B cell (primary cell): ENCODE measurements at regions not wholly inside any gene's neighbourhood (a gene's known extent, or its start where the extent isn't known, plus 50 kb on each side); places are given as distances from the start of the nearest gene placed in this dataset.

ENCODE experiments used
- ATAC-seq: fragments of 200-7000 bp; cut with Tn5 transposase; one replicate; pipeline ENCODE4 v1.10.0; 2021; ENCODE audit warnings: low read depth, mild to moderate bottlenecking, moderate number of reproducible peaks, moderate library complexity
- CTCF ChIA-PET: fragments of 350-600 bp; sonication (Branson Sonifier 250); formaldehyde crosslinking; loops from one replicate; lab custom pipeline; 2021; ENCODE audit warnings: antibody characterized with exemption, inconsistent platforms; lab: Charles Lee
- POLR2A ChIA-PET: fragments of 350-600 bp; sonication (Branson Sonifier 250); formaldehyde crosslinking; loops from one replicate; lab custom pipeline; 2021; ENCODE audit warnings: antibody characterized with exemption; lab: Charles Lee
- DNase-seq: peaks from one replicate; pipeline ENCODE4 v3.0.0; 2013
- H2AFZ ChIP-seq: 2 replicates; pipeline ENCODE4 v1.6.1; 2012; ENCODE audit warnings: mild to moderate bottlenecking, low read depth, low read length; ENCODE audit not compliant: insufficient read depth, poor library complexity, severe bottlenecking
- H3K27ac ChIP-seq, 2 donors: 1 replicate in 1 of 2; 2 replicates in 1 of 2; pipeline ENCODE4 v1.5.1; 2012 to 2013; ENCODE audit warnings: low read length in 2 of 2, mild to moderate bottlenecking in 2 of 2, moderate library complexity in 1 of 2
- H3K27me3 ChIP-seq, 4 experiments: fragments of 200-600 bp in 1 of 4; sonication (generic) in 1 of 4; replicated peaks in 1 of 4; 1 replicate in 2 of 4; 2 replicates in 2 of 4; pipeline versions ENCODE4 v1.6.1 to v1.7.0; 2013 to 2016; ENCODE audit warnings: low read length in 3 of 4, mild to moderate bottlenecking in 2 of 4, mixed read lengths in 1 of 4, moderate library complexity in 1 of 4; ENCODE audit not compliant: insufficient read depth in 4 of 4, control insufficient read depth in 3 of 4; ENCODE audit errors: control extremely low read depth in 1 of 4
- H3K36me3 ChIP-seq, 2 experiments: replicated peaks in 1 of 2; 1 replicate in 1 of 2; 2 replicates in 1 of 2; pipeline versions ENCODE4 v1.6.1 to v1.7.1; 2013; ENCODE audit warnings: low read length in 1 of 2; ENCODE audit not compliant: insufficient read depth in 2 of 2, control insufficient read depth in 1 of 2; ENCODE audit errors: control extremely low read depth in 1 of 2, extremely low read depth in 1 of 2
- H3K4me1 ChIP-seq, 2 donors: fragments of 200-600 bp in 1 of 2; sonication (generic) in 1 of 2; 1 replicate in 1 of 2; 2 replicates in 1 of 2; pipeline versions ENCODE4 v1.5.1 to v1.6.1; 2013 to 2017; ENCODE audit warnings: low read length in 2 of 2; ENCODE audit not compliant: control insufficient read depth in 2 of 2, insufficient read depth in 2 of 2
- H3K4me2 ChIP-seq: replicated peaks from 2 replicates; pipeline ENCODE3; 2012; ENCODE audit warnings: mild to moderate bottlenecking, low read depth, low read length; ENCODE audit not compliant: poor library complexity, severe bottlenecking
- H3K4me3 ChIP-seq, 5 experiments: fragments of 200-600 bp in 1 of 5; sonication (generic) in 1 of 5; 1 replicate in 3 of 5; 2 replicates in 2 of 5; pipeline versions ENCODE4 v1.5.1 to v1.7.0; 2011 to 2016; ENCODE audit warnings: low read length in 4 of 5, mild to moderate bottlenecking in 4 of 5, low read depth in 2 of 5, control low read depth in 1 of 5, moderate library complexity in 1 of 5; ENCODE audit not compliant: insufficient read depth in 1 of 5; ENCODE audit errors: control extremely low read depth in 1 of 5, extremely low read depth in 1 of 5
- H3K79me2 ChIP-seq: fragments of 200-600 bp; sonication (generic); one replicate; pipeline ENCODE4 v1.6.0; 2016; ENCODE audit warnings: low read length; ENCODE audit not compliant: control insufficient read depth, insufficient read depth
- H3K9ac ChIP-seq: fragments of 200-600 bp; sonication (generic); 2 replicates; pipeline ENCODE4 v1.6.1; 2017; ENCODE audit warnings: mild to moderate bottlenecking, low read length, moderate library complexity
- H3K9me3 ChIP-seq, 3 donors: one replicate each; pipeline versions ENCODE4 v1.6.1 to v1.7.1; 2013; ENCODE audit warnings: low read length in 2 of 3; ENCODE audit not compliant: control insufficient read depth in 2 of 3, insufficient read depth in 1 of 3; ENCODE audit errors: control extremely low read depth in 1 of 3
- H4K20me1 ChIP-seq: 2 replicates; pipeline ENCODE4 v1.6.0; 2012; ENCODE audit warnings: mild to moderate bottlenecking, low read length; ENCODE audit not compliant: insufficient read depth, control insufficient read depth, poor library complexity, severe bottlenecking
- H3K27ac Mint-ChIP-seq: one replicate; pipeline ENCODE4 v1.8.0; 2021; ENCODE audit warnings: mixed read lengths
- H3K27me3 Mint-ChIP-seq: one replicate; pipeline ENCODE4 v1.8.0; 2021; ENCODE audit warnings: mixed read lengths
- H3K4me1 Mint-ChIP-seq: one replicate; pipeline ENCODE4 v1.8.0; 2021; ENCODE audit warnings: mixed read lengths
- H3K4me3 Mint-ChIP-seq: one replicate; pipeline ENCODE4 v1.8.0; 2021; ENCODE audit warnings: mixed read lengths
- H3K9me3 Mint-ChIP-seq: one replicate; pipeline ENCODE4 v1.8.0; 2022; ENCODE audit warnings: mixed read lengths; ENCODE audit not compliant: insufficient read depth
- EZH2 ChIP-seq: IDR thresholded peaks from 2 replicates; pipeline ENCODE4 v1.6.1; 2012; ENCODE audit warnings: borderline replicate concordance, low read depth, mild to moderate bottlenecking, moderate library complexity, low read length; ENCODE audit not compliant: insufficient read depth, poor library complexity, severe bottlenecking
- WGBS: methylation state at CpG from one replicate; pipeline ENCODE4 v1.1.5; 2013; ENCODE audit warnings: missing lambda C conversion rate; ENCODE audit not compliant: insufficient coverage; 5-methylcytosine and 5-hydroxymethylcytosine counted together
- intact Hi-C: fragments of 100-400 bp; cut with micrococcal nuclease; formaldehyde crosslinking; loops from one replicate; pipeline ENCODE4 v1.10.0; 2022
- TF ChIP-seq, protein P1 (sequence below): fragments of 200-600 bp; IDR thresholded peaks from one replicate; pipeline ENCODE4 v1.8.0; 2022; ENCODE audit warnings: antibody characterized with exemption, mild to moderate bottlenecking

DNA sequence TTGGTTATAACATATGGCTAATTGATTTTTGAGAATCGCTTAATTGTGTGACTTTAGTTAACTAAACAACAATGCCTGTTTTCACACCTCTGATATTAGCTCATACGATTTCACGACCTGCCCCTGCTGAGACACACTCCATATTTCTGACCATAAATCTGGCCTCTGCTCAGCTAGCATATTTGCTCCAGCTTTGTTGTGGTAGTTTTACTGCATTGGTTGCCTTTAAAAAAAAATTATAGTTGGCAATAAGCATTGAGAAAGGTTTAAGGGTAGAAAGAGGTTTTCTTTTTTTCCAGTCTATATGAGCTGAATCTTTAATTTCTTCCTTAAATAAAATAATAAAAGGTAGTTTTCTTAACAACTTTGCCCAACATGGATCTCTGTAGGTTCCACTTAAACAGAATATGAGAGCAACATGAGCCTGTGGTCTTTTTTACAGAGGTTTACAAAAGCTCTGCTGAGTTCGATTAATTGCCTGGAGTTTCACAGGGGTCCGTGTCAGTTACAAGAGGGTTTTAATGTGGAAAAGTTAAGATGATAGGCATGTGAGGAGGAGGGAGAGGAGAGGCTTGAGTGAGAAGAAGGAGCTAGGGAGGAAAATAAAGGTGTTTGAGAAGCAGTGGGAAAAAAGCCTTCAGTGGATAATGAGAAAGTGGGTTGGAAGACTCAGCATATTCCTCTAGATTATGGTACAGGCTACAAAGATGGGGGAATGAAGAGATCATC is 318.2 kb downstream of the CXCL12 start:
- no peaks in the 10 kb centered on the region for H3K4me1 ChIP-seq
- DNase-seq (no peak), ATAC-seq (no peak)
- Mint-ChIP-seq H3K9me3 (no peaks in the 10 kb centered on the region), H3K4me3 (no peak overlapping the region), H3K27ac (no peak overlapping the region), H3K4me1 (no peaks in the 10 kb centered on the region), H3K27me3 (no peaks in the 10 kb centered on the region)
- no peaks in the 10 kb centered on the region for H3K36me3 ChIP-seq
- H3K4me2 ChIP-seq = no peak overlapping the region
- POLR2A ChIA-PET = no interaction called here
- no peak overlapping the region for H3K9ac ChIP-seq
- CTCF ChIA-PET = interaction anchor here (1.2 kb wide), 1 partner anchor 13 kb away, joined by 3 read pairs; no protein-coding TSS in a partner anchor
- WGBS = 94% methylated on average over 2 of the region's 5 CpGs
- no peaks in the 10 kb centered on the region for H3K27me3 ChIP-seq
- no peaks in the 10 kb centered on the region for H3K79me2 ChIP-seq
- peaks cover 0 to 9% (median 0%) of the 10 kb centered on the region in 3 donors for H3K9me3 ChIP-seq
- no peaks in the 10 kb centered on the region for H4K20me1 ChIP-seq
- TF ChIP-seq, protein P1, sequence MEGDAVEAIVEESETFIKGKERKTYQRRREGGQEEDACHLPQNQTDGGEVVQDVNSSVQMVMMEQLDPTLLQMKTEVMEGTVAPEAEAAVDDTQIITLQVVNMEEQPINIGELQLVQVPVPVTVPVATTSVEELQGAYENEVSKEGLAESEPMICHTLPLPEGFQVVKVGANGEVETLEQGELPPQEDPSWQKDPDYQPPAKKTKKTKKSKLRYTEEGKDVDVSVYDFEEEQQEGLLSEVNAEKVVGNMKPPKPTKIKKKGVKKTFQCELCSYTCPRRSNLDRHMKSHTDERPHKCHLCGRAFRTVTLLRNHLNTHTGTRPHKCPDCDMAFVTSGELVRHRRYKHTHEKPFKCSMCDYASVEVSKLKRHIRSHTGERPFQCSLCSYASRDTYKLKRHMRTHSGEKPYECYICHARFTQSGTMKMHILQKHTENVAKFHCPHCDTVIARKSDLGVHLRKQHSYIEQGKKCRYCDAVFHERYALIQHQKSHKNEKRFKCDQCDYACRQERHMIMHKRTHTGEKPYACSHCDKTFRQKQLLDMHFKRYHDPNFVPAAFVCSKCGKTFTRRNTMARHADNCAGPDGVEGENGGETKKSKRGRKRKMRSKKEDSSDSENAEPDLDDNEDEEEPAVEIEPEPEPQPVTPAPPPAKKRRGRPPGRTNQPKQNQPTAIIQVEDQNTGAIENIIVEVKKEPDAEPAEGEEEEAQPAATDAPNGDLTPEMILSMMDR = no peak
- no peak for TF ChIP-seq EZH2
- H3K27ac ChIP-seq = no peak overlapping the region
- intact Hi-C loops = no loop called here
- no peak overlapping the region for H3K4me3 ChIP-seq
- H2AFZ ChIP-seq = no peak overlapping the region

DNA sequence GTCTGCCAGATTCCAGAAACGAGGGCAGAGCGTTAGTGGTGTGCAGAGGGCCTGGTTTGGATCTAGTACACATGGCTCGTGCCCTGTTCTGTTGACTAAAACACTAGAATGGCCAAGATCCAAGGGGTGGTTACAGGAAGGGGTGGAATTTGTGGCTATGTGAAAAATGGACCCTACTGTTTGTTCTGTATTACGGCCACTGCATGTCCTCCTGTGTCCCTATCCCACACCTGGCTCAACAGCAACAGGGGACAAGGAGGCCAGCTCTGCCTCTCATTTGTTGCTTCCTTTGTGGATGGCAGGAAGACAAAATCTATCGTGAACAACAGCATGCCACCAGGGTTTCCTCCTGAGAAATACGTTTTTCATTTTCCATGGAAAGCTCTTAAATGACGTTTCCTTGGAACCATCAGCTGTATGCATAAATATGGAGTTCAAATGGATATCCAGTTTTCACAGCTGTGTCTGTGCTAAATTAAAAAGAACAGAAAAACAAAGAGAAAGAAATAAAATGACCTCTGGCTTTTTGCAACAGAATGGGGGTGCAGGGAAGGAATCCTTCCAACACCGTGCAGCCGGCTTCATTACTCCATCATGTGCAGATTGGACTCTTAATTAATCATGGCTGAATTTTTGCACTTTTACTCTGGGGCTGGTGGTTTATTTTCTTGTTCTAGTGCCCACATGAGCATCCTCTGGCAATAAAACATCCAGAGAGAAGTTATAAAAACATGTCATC is 318.9 kb downstream of the CXCL12 start:
- H3K4me3 ChIP-seq = no peak overlapping the region
- H3K9me3 ChIP-seq = peaks cover 0 to 14% (median 0%) of the 10 kb centered on the region in 3 donors
- POLR2A ChIA-PET = no interaction called here
- H3K79me2 ChIP-seq = no peaks in the 10 kb centered on the region
- no peak overlapping the region for H3K9ac ChIP-seq
- CTCF ChIA-PET = no interaction called here
- TF ChIP-seq, protein P1 = no peak
- no peak for TF ChIP-seq EZH2
- no peak for ATAC-seq
- no peaks in the 10 kb centered on the region for H4K20me1 ChIP-seq
- no peaks in the 10 kb centered on the region for H3K9me3 Mint-ChIP-seq
- WGBS = 79% methylated on average over 7 of the region's 9 CpGs
- H3K36me3 ChIP-seq = no peaks in the 10 kb centered on the region
- H3K4me3 Mint-ChIP-seq = no peak overlapping the region
- H3K4me1 Mint-ChIP-seq = no peaks in the 10 kb centered on the region
- no peak overlapping the region for H2AFZ ChIP-seq
- no peak for DNase-seq
- H3K27me3 Mint-ChIP-seq = no peaks in the 10 kb centered on the region
- no peak overlapping the region for H3K27ac ChIP-seq
- intact Hi-C loops = no loop called here
- H3K4me1 ChIP-seq = no peaks in the 10 kb centered on the region
- no peak overlapping the region for H3K4me2 ChIP-seq
- H3K27ac Mint-ChIP-seq = no peak overlapping the region
- H3K27me3 ChIP-seq = no peaks in the 10 kb centered on the region
